ENCODE measurements at regions not wholly inside any gene's neighbourhood (a gene's known extent, or its start where the extent isn't known, plus 50 kb on each side); places are given as distances from the start of the nearest gene placed in this dataset.
"Not testable (repeated sequence)": the region's sequence is repeated elsewhere in the genome, so short reads cannot be mapped to it uniquely, and the experiment has no call there.

DNA sequence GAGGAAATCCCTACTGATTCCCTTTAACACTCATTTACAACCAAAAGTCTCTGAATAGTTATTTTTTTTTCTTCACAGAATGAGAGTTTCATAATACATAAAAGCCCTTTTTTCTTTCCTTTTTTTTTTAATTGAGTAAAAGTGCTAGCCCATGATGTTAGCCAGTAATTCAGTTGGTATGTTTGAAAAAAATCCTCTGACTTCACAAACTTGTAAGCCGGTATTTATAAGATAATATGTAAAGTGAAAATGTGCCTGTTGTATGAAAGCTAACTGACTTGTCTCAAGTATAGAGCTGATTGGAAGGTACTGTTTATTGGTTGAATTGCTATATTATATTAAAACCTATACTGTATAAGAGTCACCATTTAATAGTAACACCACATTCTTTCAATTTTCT, 70.2 kb upstream of the NEIL3 start:
- DNase-seq (ENCODE audit: low read depth) = no peak
- in situ Hi-C loops (cut with HindIII; ENCODE audit: low pct_unique_long_range_greater_than_20kb, low sequenced_read_pairs) = no loop called here

DNA sequence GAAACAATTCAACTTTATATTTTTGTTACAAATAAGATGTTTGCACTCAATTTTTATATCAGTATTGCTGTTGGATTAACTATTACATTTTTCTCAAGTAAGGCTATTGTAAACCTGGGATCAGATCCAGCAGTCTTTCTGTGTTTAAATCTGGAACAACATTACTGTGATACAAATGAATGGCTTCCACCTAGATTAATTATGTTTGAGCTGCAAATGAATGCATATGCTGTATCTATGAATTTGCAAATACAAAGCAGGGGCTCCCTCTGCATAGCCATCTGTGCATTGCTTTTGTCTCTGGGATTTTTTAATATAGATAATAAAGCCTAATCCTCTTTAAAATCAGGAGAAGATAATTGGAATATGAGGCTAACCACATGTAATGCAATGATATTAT, 69.8 kb upstream of the NEIL3 start:
- DNase-seq (ENCODE audit: low read depth) = no peak
- in situ Hi-C loops (cut with HindIII; ENCODE audit: low pct_unique_long_range_greater_than_20kb, low sequenced_read_pairs) = no loop called here

DNA sequence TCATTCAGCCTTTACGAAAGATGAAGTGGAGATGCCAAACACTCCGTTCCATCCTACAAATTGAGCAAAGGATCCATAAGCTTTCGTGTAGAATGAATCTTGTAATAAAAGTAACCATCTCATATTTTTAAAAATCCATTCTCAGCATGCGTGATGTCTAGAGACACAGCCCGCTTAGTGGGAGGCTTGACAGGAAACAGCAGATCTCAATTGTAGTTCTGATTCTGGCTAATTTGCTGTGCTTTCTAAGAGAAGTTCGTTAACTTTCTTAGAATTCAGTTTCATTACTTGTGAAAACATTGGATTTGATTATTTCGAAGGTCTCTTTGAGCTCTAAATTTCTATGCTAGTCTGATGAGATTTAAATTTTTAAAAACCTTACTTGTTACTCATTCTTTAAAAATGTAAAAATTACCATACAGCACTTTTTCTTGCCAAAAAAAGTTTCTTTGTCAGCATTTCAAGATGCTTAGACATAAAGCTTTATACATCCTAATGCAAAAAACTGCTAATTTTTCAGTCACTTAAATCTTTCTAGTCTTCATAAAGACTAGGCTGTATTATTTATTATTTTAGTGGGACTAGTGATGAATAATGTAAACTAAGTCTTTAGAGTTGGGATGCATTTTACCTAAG, 66.9 kb upstream of the NEIL3 start:
- no peak for DNase-seq (ENCODE audit: low read depth)
- in situ Hi-C loops (cut with HindIII; ENCODE audit: low pct_unique_long_range_greater_than_20kb, low sequenced_read_pairs) = no loop called here

DNA sequence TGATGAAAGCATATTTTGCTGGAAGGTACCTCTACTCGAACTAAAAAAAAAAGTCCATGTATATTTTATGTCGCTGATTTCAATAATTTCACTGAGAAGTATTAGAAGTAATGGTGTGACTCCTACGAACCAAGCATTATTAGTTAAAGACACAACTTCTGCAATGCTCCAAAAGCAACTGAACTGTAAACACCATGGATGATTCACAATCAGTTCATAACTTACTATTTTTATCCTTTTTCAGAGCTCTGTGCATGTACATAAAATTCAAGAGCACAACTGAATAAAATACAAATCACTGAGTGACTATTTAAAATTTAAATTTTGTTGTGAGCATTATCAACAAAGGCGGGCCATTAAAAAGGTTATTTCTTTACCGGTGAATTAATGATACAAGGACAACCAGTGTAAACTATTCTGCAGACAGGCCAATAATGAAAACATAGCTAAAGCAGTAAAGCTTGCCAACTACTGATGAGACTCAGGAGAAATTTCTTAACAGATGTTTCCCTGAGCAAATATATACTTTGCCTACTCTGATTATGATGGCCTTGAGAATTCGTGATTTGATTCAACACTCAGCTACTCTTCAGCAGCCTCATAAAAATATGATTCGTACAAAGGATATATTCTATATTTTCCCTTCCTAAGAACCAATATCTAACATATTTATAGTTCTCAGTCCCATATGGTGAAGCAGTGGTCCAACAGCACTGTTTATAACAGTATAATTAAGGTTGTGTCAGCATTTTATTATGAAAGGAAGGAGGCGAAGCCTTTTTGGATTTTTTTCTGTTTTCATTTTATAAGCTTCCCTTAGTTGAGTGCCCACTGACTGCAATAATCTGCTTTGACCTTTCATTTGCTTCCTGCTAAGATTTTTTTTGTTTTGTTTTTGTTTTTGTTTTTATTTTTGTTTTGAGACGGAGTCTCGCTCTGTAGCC, 62.8 kb upstream of the NEIL3 start:
- in situ Hi-C loops (cut with HindIII; ENCODE audit: low pct_unique_long_range_greater_than_20kb, low sequenced_read_pairs) = no loop called here
- DNase-seq (ENCODE audit: low read depth) = no peak

DNA sequence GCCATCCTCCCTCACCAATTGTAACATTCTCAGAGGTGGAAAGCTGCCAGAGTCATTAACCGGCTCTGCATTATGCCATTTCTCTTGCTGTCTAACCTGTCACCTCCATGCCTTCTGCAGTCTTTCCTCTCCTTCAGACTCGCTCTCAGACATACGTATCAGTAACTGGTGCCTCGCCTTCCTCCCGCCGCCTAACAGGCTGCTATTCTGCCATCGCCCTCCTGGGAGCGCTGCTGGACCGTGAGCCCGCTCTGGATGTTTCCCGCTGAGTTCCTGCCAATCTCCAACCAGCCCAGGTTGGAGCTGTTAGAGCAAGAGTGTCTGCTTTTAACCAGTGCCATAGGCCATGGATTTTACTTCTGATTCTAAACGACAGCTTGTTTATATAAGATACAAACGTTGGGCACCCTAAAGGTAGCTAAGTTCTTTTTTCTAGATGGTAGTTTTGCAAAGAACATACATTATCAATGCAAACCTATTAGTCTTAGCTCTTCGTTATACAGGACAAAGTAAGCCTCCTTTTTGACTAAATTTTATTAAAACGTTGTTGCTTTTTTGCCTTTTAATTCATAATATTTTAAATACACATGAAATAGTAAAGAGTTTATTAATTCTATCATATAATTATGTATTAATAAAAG, 59.5 kb upstream of the NEIL3 start:
- in situ Hi-C loops (cut with HindIII; ENCODE audit: low pct_unique_long_range_greater_than_20kb, low sequenced_read_pairs) = no loop called here
- DNase-seq (ENCODE audit: low read depth) = peak; percentile 80

DNA sequence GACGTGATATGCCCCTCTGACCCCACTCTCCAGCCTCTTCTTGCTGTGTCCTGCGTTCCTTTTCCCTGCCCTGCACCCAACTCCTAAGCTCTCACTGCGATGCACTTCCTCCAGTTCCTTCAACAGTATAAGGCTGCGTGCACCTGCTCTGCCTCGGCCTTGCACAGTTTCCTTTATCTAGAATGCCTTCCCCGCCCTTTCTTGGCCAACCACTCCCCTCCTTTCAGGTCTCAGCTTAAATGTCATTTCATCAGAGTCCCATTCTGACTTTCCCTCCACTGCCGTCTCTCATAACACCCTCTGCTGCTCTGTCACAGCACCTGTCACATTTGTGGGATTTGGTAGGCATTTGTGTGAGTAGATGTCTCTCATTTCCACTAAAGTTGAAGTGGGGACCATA, 58.4 kb upstream of the NEIL3 start:
- in situ Hi-C loops (cut with HindIII; ENCODE audit: low pct_unique_long_range_greater_than_20kb, low sequenced_read_pairs) = no loop called here
- DNase-seq (ENCODE audit: low read depth) = no peak

DNA sequence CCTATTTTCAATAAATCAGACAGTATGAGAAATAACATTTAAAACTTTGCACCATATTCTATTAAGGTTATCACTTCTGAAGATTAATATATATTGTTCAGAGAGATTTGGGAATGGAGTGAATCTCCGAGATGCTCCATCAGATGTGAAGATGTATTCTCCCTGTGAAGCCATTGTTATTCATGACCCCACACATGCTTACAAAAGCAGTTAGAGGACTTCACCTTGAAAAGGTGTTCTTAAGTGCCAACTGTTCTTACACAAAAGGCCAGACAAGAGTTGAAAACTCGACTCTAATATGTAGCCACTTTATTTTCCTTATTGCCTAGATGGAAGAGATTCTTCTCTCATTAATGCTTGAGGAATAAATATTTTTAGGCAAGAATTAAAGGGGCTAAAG, 54.3 kb upstream of the NEIL3 start:
- no peak for DNase-seq (ENCODE audit: low read depth)

DNA sequence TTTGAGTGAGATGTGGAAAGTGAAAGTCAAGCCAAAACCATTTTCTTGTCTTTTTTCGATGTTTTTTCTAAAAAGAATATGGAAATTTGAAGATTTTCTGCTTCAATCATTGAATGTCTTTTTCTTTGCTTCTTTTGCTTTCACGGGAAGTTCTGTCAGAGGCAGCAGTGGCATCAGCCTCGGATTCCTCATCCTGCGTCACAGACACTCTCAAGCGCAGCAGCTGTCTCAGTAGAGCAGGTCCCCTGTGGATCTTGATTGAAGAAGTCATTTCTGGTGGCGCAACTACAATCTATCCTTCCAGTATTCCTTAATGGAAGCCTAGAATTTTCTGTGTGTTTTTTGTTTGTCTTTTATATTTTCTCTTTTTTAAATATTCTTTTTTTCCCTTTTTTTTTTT, 52.7 kb upstream of the NEIL3 start:
- in situ Hi-C loops (cut with HindIII; ENCODE audit: low pct_unique_long_range_greater_than_20kb, low sequenced_read_pairs) = no loop called here
- no peak for DNase-seq (ENCODE audit: low read depth)

More for the DNA sequence above, 54.3 kb upstream of the NEIL3 start:
- in situ Hi-C loops (cut with HindIII; ENCODE audit: low pct_unique_long_range_greater_than_20kb, low sequenced_read_pairs) = no loop called here

DNA sequence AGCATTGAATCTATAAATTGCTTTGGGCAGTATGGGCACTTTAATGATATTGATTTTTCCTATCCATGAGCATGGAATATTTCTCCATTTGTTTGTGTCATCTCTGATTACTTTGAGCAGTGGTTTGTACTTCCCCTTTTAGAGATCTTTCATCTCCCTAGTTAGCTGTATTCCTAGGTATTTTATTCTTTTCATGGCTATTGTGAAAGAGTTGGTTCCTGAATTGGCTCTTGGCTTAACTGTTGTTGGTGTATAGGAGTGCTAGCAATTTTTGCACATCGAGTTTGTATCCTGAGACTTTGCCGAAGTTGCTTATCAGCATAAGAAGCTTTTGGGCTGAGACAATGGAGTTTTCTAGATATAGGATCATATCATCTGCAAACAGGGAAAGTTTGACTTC, 50.2 kb upstream of the NEIL3 start:
- DNase-seq (ENCODE audit: low read depth); in situ Hi-C loops (cut with HindIII; ENCODE audit: low pct_unique_long_range_greater_than_20kb, low sequenced_read_pairs): not testable (repeated sequence)

Measured in Caki2 (cell line).